22Rv1 (cell line): ENCODE measurements at regions not wholly inside any gene's neighbourhood (a gene's known extent, or its start where the extent isn't known, plus 50 kb on each side); places are given as distances from the start of the nearest gene placed in this dataset.

Source experiments
- H3K27ac ChIP-seq: fragments of 450-650 bp; 2 replicates; pipeline ENCODE4 v1.5.1; 2017
- CTCF ChIP-seq: fragments of 450-650 bp; IDR thresholded peaks from 2 replicates; pipeline ENCODE4 v1.5.1; 2017; ENCODE audit warnings: mild to moderate bottlenecking
- ZFX ChIP-seq: fragments of 450-650 bp; IDR thresholded peaks from 2 replicates; pipeline ENCODE4 v1.6.1; 2017; ENCODE audit warnings: antibody characterized with exemption, borderline replicate concordance

- TF ChIP-seq CTCF, result no peak
- TF ChIP-seq ZFX, result no peak
- no peak overlapping the region for H3K27ac ChIP-seq
These were observed 520.1 kb upstream of the RAB6C start for GRCh38 chr2:129459200-129459876.

GRCh38 chr2:129459881-129460280 is 519.6 kb upstream of the RAB6C start:
- TF ChIP-seq ZFX (no peak), CTCF (no peak)
- no peak overlapping the region for H3K27ac ChIP-seq

DNA sequence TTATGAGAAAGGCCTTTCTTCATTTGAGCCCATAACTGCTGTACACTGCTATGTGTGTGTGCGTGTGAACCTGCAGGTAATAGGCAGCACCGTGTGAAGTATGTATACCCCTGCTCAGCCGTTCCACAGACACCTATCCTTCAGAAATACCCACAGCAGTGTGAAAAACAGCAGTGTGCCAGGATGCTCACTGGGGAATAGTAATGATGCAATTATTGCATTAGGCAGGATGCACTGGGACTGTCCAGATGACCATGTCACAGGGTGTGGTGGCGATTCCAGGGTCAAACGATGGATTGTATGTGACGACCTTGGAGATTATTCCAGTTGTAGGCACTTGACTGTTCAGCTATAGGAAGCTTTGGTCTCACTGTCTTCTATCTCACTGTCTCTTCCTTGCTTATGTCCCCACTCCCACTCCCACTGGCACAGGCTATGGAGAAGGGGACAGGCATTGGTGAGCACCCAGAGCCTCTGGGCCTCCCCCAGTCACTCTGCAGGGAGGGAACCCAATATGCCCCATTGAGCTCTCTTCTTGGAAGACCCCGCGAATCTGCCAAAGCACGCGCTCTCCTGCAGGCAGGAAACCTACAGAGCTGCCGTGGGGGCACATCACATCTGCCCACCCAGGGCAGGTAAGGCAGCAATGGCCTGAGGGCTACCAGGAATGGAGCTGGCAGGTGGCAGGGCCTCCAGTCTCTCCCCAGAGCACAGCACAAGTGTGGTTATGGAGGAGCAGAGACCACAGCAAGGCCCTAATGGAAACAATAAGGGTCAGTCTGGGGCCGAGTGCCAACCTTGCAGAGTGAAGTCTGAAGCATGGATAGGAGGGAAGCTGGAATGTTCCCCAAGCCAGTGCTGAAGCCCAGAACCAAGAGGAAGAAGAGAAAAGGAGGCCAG is 518.9 kb upstream of the RAB6C start:
- no peak overlapping the region for H3K27ac ChIP-seq
- TF ChIP-seq ZFX, result no peak
- TF ChIP-seq CTCF, result no peak

- H3K27ac ChIP-seq, result no peak overlapping the region
- TF ChIP-seq ZFX, result no peak
- TF ChIP-seq CTCF, result no peak
These were observed 517.1 kb upstream of the RAB6C start for GRCh38 chr2:129462349-129462748.

DNA sequence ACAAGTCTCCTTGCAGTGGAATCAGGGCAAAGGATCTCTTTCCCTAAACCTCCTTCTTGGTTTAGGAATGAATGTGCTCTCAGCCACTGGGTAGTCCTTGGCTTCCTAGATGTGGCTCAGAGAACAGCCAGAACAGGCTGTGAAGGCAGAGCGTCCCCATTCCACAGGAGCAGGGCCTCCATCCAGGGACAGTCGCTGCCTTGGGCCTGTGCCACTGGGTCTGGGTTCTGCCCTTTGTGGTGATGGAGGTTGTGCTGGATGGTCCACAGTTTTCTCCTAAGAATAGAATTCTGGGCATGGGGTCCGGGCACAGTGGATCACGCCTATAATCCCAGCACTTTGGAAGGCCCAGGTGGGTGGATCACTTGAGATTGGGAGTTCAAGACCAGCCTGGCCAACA is 516.5 kb upstream of the RAB6C start:
- TF ChIP-seq CTCF (no peak), ZFX (no peak)
- no peak overlapping the region for H3K27ac ChIP-seq

GRCh38 chr2:129464036-129464435 is 515.4 kb upstream of the RAB6C start:
- TF ChIP-seq CTCF (no peak), ZFX (no peak)
- no peak overlapping the region for H3K27ac ChIP-seq

- no peak overlapping the region for H3K27ac ChIP-seq
These were observed 514.8 kb upstream of the RAB6C start for GRCh38 chr2:129464631-129465030.

More at GRCh38 chr2:129464631-129465030, 514.8 kb upstream of the RAB6C start:
- TF ChIP-seq CTCF, result no peak
- TF ChIP-seq ZFX, result no peak
